ENCODE measurements at regions not wholly inside any gene's neighbourhood (a gene's known extent, or its start where the extent isn't known, plus 50 kb on each side); places are given as distances from the start of the nearest gene placed in this dataset.

DNA sequence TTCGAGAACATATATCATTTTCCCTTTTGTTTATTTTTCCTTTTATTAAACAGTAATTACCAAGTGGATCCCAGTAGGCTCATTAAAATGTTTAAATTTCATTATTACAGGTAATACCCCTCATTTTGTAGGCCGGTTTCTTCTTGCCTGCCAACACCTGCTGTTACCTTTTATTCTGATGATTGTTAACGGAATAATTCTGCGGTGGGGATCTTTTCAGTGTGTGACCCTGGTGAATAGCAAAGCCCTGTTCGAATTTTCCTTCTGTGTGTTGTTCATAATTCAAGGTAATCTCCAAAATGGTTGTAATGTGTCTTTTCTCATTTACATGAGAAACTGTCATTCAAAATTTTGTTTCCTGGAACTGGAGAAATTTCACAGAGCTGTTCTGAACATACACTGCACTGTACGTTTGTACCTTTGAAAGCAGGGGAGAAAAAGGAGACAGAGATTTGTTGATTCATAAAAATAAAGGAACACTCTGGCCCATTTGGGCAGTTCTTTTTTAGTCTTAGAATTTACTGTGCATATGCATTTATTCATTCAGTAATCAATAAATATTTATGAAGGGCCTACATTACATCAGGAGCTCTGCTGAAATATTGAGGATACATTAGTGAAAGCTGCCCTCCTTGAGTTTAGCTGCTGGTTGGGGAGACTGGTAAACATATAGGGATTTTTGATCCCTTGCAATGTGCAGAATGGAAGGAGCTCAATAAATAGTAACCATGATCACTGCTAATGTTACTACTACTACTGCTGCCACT lies 502.0 kb downstream of the QKI start:
- TF ChIP-seq YY1 (IDR thresholded peaks at IDR 0.05; ENCODE audit: extremely low read depth, insufficient replicate concordance, low read depth, low read length) = no peak
- no peak for TF ChIP-seq CTCF (IDR thresholded peaks at IDR 0.05 in 2 of 3, conservative IDR thresholded peaks at IDR 0.05 in 1 of 3; ENCODE audit: borderline replicate concordance in 1 of 3, insufficient read depth in 1 of 3, low read depth in 2 of 3, low read length in 2 of 3)
- no peak for TF ChIP-seq POLR2AphosphoS5 (IDR thresholded peaks at IDR 0.05; ENCODE audit: low read depth, low read length)
- TF ChIP-seq EZH2 (IDR thresholded peaks at IDR 0.05) = no peak
